C1 segment of cervical spinal cord (tissue), 14 donors: ENCODE measurements at regions not wholly inside any gene's neighbourhood (a gene's known extent, or its start where the extent isn't known, plus 50 kb on each side); places are given as distances from the start of the nearest gene placed in this dataset.
"Not testable (repeated sequence)": the region's sequence is repeated elsewhere in the genome, so short reads cannot be mapped to it uniquely, and the experiment has no call there.

Source experiments
- DNase-seq, 14 donors: peaks; one replicate each; lab custom pipeline; 2025; lab: John Stamatoyannopoulos, UW

DNA sequence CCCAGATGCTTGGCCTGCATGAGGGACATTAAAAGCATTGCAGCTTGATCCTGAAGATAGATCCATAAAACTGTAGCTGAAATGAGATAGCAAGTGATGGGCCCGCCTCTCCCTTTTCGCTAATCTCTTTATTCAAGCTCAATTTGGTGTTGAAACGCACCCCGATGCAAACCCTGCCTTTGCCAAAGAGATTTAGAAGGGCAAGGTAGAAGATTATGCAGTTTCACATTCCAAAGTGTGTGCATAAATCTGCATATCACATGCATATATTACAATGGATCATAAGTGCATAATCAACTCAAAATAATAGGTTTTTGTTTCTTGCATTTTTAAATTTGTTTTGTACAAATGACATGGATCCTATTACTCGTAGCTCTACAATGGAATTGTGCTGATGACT lies 80.1 kb upstream of the SHANK2 start:
- DNase-seq = no peak

DNA sequence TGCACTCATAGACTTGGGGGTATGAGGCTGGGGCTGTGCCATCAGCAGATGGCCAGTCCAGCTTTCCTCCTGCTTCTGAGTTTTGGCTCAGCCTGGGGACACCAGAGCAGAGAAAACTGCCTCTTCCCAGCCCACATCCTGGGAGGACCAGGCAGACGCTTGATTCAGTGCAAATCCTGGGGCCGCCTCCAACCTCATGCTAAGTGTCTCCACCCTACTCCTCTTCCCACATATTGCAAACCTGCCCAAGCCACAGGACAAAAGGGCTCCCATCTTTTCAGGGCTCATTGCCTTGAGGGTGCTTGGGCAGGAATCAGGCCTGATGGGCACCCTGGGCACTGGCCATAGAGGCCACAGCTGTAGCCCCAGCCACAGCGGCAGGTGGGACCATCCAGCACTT lies 79.7 kb upstream of the SHANK2 start:
- no peak for DNase-seq

DNA sequence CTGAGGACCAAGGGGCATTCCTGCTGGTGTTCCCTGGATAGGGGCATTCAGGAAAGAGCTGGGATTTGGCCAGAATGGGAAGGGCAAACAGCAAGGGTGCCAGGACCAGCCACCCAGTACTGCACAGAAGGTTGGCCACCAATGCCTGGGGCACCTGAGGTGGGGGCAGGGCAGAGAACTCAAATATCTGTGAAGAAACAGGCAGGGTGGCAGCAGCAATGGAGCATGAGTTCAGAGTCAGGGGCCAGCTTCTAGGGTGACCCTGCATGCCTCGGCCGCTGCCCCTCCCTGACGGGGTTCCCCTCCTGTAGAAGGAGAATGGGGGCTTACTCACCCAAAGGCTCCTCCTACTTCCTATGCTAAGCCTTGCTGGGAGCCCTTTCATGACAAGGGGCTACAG lies 79.3 kb upstream of the SHANK2 start:
- no peak for DNase-seq

DNA sequence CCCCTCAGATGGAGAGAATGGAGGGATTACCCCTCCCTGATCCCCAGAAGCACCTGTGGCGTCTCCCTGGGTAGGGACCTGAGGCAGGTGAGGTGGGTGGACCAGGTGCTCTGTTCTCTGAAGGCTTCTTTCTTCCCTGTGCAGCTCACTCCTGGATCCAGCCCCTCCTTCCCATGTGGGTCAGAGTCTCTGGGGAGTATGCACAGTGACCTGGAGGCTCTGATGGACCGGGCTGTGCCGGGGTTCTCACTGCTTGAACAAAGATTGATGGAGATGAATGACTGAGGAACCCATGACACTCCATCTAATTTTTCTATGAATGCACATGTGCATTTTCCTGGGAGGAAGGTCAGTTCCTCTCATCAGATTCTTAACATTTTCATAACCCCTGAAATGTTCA lies 78.6 kb upstream of the SHANK2 start:
- no peak for DNase-seq

DNA sequence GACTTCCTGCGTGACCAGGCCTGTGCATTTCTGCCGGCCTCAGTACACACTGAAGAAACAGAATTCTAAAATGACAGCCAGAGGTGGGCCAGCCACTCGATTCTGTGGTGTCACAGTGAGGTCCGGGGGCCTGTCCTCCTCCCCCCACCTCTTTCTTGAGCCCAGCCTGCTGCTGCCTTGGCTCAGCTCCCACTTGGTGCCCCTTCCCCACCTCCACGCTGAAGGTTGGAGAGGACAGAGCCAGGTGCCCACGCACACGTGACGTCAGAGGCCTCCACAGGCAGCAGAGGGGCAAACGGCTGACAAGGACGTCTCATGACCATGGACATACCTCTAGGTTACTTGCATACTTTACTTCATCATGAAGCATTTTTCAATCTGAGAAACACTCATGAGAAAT lies 78.0 kb upstream of the SHANK2 start:
- DNase-seq = no peak

DNA sequence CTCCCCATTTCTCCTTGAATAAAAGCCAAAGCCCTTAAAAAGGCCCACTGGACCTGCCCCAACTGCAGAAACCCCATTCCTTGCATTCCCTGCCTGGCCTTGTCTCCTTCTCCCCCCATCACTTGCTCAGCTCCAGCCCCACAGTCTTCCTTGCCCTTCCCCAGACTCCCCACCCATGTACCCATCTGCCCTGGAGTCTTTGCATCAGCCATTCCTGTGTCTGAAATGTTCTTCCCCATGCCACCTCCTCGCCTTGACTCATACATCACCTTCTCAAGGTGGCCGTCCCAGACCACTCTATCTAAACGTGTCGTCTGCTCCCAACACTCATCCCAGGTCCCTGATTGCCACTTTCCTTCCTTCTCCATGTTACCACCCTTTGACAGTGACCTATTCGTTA lies 77.4 kb upstream of the SHANK2 start:
- no peak for DNase-seq

DNA sequence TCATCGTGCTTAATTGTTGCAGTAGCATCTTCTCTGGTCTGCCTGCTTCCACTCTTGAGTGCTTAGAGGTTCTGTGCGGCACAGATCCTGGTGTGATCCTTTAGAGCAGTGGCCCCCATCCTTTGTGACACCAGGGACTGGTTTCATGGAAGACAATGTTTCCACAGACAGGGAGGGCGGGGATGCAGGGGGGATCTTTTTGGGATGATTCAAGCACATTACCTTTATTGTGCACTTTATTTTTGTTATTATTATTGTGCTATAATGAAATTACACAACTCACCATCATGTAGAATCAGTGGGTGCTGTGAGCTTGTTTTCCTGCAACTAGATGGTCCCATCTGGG lies 76.8 kb upstream of the SHANK2 start:
- no peak for DNase-seq

DNA sequence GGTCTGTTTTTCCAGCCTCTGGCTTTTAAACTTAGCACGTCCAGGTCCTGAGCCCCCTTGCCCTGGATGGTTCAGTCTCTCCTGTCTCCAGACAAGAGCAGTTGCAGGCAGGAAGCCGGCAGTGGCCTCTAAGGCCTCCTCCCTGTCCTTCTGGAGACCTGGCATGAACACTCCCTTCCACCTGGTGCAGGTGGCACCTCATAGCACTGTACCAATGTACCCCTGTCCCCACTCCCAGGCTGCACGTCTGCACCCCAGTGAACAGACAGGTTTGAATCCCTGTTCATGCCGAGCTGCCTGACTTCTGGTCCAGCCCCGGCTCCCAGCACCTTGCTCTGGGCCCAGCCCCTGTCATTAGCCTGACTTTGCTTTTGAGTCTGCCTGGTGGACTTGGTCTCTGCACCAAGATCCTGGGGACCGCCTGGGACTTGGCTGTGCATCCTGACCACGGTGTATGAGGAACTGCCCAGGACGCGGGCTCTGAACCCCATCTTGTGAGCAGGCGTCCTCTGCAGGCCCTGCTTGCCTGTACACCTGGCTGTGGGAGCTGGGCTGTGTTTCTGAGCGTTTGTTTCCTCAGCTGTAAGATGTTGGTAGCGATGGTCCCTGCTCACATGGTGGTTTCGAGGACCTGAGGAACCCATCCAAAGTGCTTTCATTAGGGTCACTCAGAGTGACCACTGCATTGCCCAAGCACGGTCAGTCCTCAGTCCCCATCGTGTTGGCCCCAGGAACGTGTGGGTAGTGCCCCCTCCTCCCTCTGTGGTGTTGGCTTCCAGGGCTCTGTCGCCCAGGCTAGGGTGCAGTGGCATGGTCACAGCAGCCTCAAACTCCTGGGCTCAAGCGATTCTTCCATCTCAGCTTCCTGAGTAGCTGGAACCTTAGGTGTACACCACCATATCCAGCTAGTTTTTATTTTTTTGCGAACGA lies 75.0 kb upstream of the SHANK2 start:
- no peak for DNase-seq

DNA sequence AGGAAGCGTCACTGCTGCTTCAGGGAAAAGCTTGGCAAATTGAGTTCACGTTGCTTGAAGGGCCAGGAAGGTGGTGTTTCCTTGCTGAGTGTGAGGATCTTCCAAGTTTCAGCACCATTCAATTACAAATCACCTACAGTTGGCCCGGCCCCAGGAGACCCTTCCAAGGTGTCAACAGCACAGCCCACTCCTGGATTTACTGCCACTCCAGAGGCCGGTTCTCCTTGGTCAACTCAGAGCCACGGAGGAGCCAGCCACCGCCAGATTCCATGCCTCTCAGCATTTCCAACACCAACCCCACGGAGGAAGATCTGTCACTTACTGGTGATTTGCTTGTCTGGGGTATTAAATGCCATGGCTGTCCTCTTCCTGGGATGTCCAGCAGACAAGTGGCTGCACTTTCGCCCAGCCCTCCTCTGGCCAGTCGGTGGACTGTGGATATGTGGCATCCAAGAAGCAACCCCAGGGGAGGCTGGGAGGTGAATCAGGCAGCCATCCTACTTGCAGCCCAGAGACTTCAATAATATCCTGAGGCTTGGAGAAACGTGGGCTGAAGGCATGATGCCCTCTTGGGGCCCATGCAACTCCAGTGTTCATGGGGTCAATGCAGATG lies 74.1 kb upstream of the SHANK2 start:
- DNase-seq = no peak

DNA sequence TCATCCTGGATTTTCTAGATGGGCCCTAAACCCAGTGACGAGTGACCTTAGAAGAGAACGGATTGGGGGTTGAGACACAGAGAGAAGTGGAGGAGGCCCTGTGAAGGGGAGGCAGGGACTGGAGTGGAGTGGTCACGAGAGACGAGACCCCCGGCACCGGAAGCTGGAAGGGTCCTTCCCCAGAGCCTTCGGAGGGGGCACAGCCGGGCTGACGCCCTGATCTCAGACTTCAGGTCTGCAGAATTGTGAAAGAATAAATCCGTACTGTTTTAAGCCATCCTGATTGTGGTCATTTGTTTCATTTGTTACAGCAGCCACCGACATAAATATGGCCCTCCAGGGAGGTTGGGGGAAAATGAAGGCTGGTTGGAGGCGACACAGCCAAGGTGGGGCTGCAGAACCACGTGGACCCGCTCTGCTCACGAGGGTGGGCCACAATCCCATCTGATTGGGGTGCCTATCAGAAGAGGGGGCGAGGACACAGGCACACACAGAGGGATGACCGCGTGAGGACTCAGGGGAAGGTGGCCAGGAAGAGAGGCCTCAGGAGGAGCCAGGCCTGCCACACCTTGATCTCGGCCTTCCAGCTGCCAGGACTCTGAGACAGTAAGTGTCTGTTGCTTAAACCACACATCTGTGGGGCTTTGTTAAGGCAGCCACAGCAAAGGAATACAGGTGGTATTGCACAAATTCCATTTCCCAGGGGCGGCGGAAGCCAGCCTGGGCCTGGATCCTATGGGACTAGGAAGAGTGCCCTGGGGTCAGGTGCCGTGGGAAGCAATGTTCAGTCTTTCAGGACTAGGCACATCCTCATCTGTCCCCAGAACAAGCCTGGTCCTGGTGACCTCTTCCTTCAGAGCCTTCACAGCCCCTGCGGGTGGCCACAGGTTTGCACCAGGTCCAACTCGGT lies 73.3 kb upstream of the SHANK2 start:
- DNase-seq = no peak

DNA sequence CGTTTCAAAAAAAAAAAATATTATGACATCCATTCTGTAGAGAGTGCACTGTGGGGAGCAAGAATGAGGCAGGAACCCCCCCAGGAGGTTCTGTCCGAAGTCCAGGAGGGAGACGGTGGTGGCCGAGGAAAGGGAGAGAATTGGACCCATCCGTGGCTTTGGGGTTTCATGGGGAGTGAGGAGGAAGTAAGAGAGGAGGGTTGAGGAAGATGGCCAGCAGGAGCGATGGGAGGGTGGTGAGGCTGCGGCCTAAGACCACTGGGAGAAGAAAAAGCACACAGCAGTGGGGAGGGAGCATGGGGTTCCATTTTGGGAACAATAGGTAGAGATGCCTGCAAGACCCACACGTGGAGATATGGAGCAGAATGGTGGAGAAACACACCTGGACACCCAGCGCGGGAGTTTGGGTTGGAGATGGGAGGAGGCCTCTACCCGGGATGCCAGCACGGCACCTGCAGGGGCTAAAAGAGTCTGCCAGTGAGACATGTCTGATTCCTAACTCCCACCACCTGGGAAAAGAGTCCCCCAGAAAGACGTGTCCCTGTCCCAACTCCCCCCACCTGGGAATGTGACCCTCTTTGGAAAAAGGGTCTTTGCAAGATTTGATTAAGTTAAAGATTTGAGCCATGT lies 72.5 kb upstream of the SHANK2 start:
- no peak for DNase-seq

DNA sequence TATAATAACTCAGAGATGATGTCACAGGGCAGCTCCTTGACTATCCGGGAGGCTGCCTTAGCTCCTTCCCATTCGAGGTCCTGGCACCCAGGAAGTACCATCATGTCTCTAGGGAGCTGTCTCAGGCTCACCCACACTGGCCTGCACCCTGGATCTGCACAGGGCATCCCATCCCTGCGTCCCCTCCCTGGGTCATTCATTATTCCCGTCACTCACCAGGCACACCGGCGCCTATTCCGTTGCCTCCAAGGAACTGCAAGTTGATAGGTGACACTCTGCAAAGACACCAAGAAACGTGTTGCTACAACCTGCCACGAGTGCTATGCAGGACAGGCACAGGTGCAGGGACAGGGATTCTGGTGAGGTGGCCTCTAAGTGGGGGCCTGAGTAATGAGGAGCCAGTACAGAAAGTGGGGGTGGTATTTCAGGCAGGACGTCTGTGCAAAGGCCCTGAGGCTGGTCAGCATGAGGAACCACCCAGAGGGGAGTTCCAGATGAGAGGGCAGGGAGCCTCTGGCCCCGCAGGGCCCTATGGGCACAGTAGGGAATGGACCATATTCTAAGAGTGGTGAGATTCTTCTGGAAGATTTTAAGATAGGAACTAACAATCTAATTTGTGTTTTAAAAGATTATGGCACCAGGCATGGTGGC lies 71.6 kb upstream of the SHANK2 start:
- no peak for DNase-seq

DNA sequence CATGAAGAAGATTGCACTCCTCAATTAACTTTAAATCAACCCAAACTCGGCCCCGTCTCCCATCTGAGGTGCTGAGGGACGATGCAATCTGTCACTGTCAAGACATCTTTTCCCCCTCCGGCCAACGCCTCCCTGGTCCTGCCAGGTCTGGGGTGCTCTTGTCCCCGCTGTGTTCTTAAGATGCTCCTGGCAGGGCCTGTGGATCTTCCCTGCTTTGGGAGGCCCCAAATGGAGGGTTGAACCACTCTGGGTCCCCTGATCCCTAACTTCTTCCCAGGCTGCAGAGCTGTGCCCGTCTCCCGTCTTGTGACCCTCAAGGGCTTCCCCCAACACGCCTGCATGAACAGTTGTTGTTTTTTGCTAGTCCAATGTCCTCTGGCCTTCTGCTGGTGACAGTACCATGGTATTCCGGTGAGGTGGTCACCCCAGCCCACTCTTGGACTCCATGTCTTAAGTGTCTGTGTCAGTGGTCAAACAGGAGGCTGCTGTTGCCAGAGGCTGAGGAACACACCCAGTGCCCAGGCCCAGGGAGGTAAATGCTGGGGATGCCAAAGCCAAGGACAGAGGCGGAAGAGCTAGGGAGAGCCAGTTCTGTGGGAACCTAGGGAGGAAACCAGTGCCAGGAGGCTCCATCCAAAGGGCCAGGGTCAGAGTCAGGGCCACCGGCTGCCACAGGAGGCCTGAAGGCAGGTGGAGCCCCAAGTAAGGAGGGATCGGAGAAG lies 70.6 kb upstream of the SHANK2 start:
- DNase-seq = no peak

DNA sequence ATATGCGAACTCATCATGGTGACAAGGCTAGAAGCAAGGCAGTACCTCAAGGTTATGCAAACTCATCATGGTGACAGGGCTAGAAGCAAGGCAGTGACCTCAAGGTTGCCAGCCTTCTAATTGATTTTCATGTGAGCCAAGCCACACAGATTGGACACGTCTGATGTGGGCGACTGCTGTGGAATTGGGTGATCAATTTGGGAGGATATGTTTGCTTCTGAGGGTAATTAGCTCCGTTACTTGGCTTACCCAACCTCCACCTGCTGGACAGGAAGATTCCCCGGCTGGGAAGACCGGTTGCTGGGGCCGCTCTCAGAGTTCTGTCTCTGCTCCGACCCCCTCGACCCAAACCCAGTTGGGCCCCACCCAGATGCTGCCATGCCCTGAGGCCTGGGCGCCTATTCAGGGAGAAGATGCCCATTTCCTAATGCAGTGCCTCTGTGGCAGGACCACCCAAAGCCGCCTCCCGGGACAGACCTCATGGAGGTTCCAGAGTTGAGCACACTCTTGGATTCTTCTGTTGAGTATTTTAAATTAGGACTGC lies 69.9 kb upstream of the SHANK2 start:
- no peak for DNase-seq

DNA sequence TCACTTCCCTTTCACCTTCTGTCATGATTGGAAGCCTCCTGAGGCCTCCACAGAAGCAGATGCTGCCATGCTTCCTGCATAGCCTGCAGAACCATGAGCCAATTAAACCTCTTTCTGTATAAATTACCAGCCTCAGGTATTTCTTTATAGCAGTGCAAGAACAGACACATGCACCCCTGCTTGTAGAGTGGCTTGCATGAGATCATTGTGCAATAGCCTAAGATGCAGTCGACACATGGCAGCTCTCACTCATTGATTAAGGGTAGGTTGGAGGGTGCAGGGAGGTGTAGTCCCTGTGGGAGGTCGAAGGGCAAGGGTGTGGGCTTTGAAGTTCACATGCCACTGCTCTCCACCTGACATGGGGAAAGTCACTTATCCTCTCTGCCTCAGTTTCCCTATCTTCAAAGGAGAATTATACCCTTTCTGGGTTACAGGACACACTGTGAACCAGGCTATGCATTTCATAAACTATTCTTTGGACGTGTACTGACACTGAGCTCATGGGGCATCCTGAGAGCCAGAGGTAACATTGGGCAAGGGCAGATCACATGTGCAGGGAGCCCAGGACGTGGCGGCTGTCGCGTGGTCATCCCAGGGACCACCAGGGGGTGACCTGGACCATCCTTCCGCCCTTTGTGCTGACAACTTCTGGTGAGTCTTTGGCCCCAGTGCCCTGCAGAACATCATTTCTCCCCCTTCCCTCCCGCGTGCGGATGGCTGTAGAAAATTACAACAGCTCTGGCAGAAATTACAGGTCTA lies 69.2 kb upstream of the SHANK2 start:
- DNase-seq = no peak

DNA sequence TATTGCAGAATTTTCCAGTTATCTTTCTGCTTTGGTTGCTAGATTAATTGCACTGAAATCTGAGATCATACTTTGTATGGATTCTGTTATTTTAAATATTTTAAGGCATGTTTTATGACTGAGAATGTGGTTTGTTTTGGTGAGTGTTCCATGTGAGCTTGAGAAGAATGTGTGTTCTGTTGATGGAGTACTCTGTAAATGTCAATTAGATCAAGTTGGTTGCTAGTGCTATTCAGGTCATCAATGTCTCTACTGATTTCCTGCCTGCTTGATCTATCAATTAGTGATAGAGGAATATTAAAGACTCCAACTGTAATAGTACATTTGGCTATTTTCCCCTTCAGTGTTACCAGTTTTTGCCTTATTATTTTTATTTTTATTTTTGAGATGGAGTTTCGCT lies 64.3 kb upstream of the SHANK2 start:
- no peak for DNase-seq

DNA sequence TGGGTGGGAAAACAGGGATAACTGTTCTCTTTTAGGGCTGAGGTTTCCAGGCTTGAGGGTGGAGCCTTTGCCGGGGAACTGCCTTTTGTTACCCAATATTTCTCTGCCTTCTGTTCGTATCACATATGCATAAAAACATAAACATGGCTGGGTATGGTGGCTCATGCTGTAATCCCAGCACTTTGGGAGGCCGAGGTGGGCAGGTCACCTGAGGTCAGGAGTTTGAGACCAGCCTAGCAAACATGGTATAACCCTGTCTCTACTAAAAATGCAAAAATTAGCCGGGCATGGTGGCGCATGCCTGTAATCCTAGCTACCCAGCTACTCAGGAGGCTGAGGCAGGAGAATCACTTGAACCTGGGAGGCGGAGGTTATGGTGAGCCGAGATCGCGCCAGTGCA lies 60.2 kb upstream of the SHANK2 start:
- DNase-seq = not testable (repeated sequence)

DNA sequence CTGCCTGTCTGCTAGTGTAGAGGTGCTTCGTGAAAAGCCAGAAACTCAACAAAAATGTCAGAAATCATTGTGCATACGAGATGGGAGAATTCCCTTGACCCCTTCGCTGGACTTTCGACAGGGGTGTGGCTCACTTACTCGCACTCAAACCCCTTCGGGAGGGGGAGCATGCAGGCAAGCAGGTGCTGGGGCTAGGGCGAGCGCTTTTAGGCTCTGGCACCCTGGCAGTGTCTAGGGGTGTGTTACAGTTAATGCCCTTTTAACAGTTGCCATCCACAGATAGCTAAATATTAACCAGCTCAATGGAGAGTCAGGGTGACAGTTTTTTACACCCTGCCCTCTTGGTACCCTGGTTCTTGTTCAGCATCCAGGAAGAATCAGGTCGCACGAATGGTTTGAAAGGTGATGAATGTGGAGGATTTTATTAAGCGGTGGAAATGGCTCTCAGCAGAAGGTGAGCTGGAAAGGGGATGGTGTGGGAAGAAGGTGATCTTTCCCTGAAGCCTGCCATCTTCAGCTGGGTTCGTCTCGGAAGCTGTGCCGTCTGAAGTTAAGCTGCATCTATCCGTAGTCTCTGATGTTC lies 59.6 kb upstream of the SHANK2 start:
- DNase-seq = no peak
